ENCODE measurements at regions not wholly inside any gene's neighbourhood (a gene's known extent, or its start where the extent isn't known, plus 50 kb on each side); places are given as distances from the start of the nearest gene placed in this dataset.

- ATAC-seq: no peak
- Mint-ChIP-seq H3K4me3 (no peak overlapping the region), H3K27ac (no peak overlapping the region), H3K36me3 (no peaks in the 10 kb centered on the region), H3K27me3 (no peaks in the 10 kb centered on the region), H3K4me1 (no peaks in the 10 kb centered on the region), H3K9me3 (peaks cover 0 to 17% (median 4%) of the 10 kb centered on the region in 11 donors)
- H3K4me3 ChIP-seq (ENCODE audit: low read length): no peak overlapping the region
- ChIA-PET POLR2A (no interaction called here), CTCF (no interaction called here)
- no peak for DNase-seq
- H3K4me1 ChIP-seq (ENCODE audit: control insufficient read depth in 2 of 2, insufficient read depth in 2 of 2, low read length in 2 of 2): no peaks in the 10 kb centered on the region
- intact Hi-C loops (cut with micrococcal nuclease): no loop called here
- H3K27me3 ChIP-seq (ENCODE audit: control insufficient read depth in 2 of 2, insufficient read depth in 2 of 2, low read length in 2 of 2): no peaks in the 10 kb centered on the region
- no peaks in the 10 kb centered on the region for H3K9me3 ChIP-seq (ENCODE audit: control insufficient read depth in 2 of 3, low read length in 3 of 3)
- no peak overlapping the region for H3K27ac ChIP-seq (ENCODE audit: low read depth, low read length)
- H3K36me3 ChIP-seq (ENCODE audit: control insufficient read depth in 2 of 3, insufficient read depth in 3 of 3, low read length in 3 of 3): no peaks in the 10 kb centered on the region
Measured at GRCh38 chr9:106531491-106531890, 331.5 kb upstream of the ZNF462 start.

- no peaks in the 10 kb centered on the region for H3K4me1 Mint-ChIP-seq
- no peak for DNase-seq
- intact Hi-C loops (cut with micrococcal nuclease): no loop called here
Measured at GRCh38 chr9:106532306-106533015, 330.5 kb upstream of the ZNF462 start.

GRCh38 chr9:106534800-106535199, 328.2 kb upstream of the ZNF462 start:
- H3K4me3 Mint-ChIP-seq: no peak overlapping the region
- ATAC-seq (no peak), DNase-seq (no peak)
- H3K27ac Mint-ChIP-seq: no peak overlapping the region
- H3K27ac ChIP-seq (ENCODE audit: low read depth, low read length): no peak overlapping the region
- no peaks in the 10 kb centered on the region for H3K4me1 Mint-ChIP-seq
- ChIA-PET CTCF (no interaction called here), POLR2A (no interaction called here)
- no peaks in the 10 kb centered on the region for H3K27me3 ChIP-seq (ENCODE audit: control insufficient read depth in 2 of 2, insufficient read depth in 2 of 2, low read length in 2 of 2)
- peaks cover 0 to 14% (median 5%) of the 10 kb centered on the region in 11 donors for H3K9me3 Mint-ChIP-seq
- H3K36me3 ChIP-seq (ENCODE audit: control insufficient read depth in 2 of 3, insufficient read depth in 3 of 3, low read length in 3 of 3): no peaks in the 10 kb centered on the region
- H3K4me1 ChIP-seq (ENCODE audit: control insufficient read depth in 2 of 2, insufficient read depth in 2 of 2, low read length in 2 of 2): no peaks in the 10 kb centered on the region
- H3K27me3 Mint-ChIP-seq: no peaks in the 10 kb centered on the region
- H3K9me3 ChIP-seq (ENCODE audit: control insufficient read depth in 2 of 3, low read length in 3 of 3): no peaks in the 10 kb centered on the region
- no peaks in the 10 kb centered on the region for H3K36me3 Mint-ChIP-seq
- H3K4me3 ChIP-seq (ENCODE audit: low read length): no peak overlapping the region
- intact Hi-C loops (cut with micrococcal nuclease): no loop called here

More at GRCh38 chr9:106532306-106533015, 330.5 kb upstream of the ZNF462 start:
- peaks cover 0 to 18% (median 5%) of the 10 kb centered on the region in 11 donors for H3K9me3 Mint-ChIP-seq
- no peak overlapping the region for H3K27ac Mint-ChIP-seq
- Histone ChIP-seq H3K36me3 (ENCODE audit: control insufficient read depth in 2 of 3, insufficient read depth in 3 of 3, low read length in 3 of 3) (no peaks in the 10 kb centered on the region), H3K27me3 (ENCODE audit: control insufficient read depth in 2 of 2, insufficient read depth in 2 of 2, low read length in 2 of 2) (no peaks in the 10 kb centered on the region), H3K4me3 (ENCODE audit: low read length) (no peak overlapping the region), H3K9me3 (ENCODE audit: control insufficient read depth in 2 of 3, low read length in 3 of 3) (no peaks in the 10 kb centered on the region), H3K4me1 (ENCODE audit: control insufficient read depth in 2 of 2, insufficient read depth in 2 of 2, low read length in 2 of 2) (no peaks in the 10 kb centered on the region), H3K27ac (ENCODE audit: low read depth, low read length) (no peak overlapping the region)
- H3K36me3 Mint-ChIP-seq: no peaks in the 10 kb centered on the region
- ChIA-PET CTCF (no interaction called here), POLR2A (no interaction called here)
- ATAC-seq: no peak
- no peaks in the 10 kb centered on the region for H3K27me3 Mint-ChIP-seq
- no peak overlapping the region for H3K4me3 Mint-ChIP-seq

- H3K36me3 ChIP-seq (ENCODE audit: control insufficient read depth in 2 of 3, insufficient read depth in 3 of 3, low read length in 3 of 3): no peaks in the 10 kb centered on the region
- ChIA-PET POLR2A (no interaction called here), CTCF (no interaction called here)
- H3K9me3 Mint-ChIP-seq: peaks cover 0 to 14% (median 5%) of the 10 kb centered on the region in 11 donors
- no peaks in the 10 kb centered on the region for H3K4me1 Mint-ChIP-seq
- no peaks in the 10 kb centered on the region for H3K9me3 ChIP-seq (ENCODE audit: control insufficient read depth in 2 of 3, low read length in 3 of 3)
- H3K4me3 ChIP-seq (ENCODE audit: low read length): no peak overlapping the region
- no peaks in the 10 kb centered on the region for H3K27me3 Mint-ChIP-seq
- ATAC-seq (no peak), DNase-seq (no peak)
- H3K4me1 ChIP-seq (ENCODE audit: control insufficient read depth in 2 of 2, insufficient read depth in 2 of 2, low read length in 2 of 2): no peaks in the 10 kb centered on the region
- no peak overlapping the region for H3K4me3 Mint-ChIP-seq
- no peak overlapping the region for H3K27ac Mint-ChIP-seq
- H3K27ac ChIP-seq (ENCODE audit: low read depth, low read length): no peak overlapping the region
- intact Hi-C loops (cut with micrococcal nuclease): no loop called here
- no peaks in the 10 kb centered on the region for H3K27me3 ChIP-seq (ENCODE audit: control insufficient read depth in 2 of 2, insufficient read depth in 2 of 2, low read length in 2 of 2)
- H3K36me3 Mint-ChIP-seq: no peaks in the 10 kb centered on the region
Measured at GRCh38 chr9:106535439-106535838, 327.5 kb upstream of the ZNF462 start.

GRCh38 chr9:106557996-106558667, 304.8 kb upstream of the ZNF462 start:
- Mint-ChIP-seq H3K4me1 (no peaks in the 10 kb centered on the region), H3K27me3 (no peaks in the 10 kb centered on the region), H3K36me3 (no peaks in the 10 kb centered on the region), H3K9me3 (peaks cover 4 to 30% (median 10%) of the 10 kb centered on the region in 11 donors), H3K4me3 (no peak overlapping the region), H3K27ac (no peak overlapping the region)
- H3K4me3 ChIP-seq (ENCODE audit: low read length): no peak overlapping the region
- POLR2A ChIA-PET: no interaction called here
- no peaks in the 10 kb centered on the region for H3K9me3 ChIP-seq (ENCODE audit: control insufficient read depth in 2 of 3, low read length in 3 of 3)
- no peaks in the 10 kb centered on the region for H3K27me3 ChIP-seq (ENCODE audit: control insufficient read depth in 2 of 2, insufficient read depth in 2 of 2, low read length in 2 of 2)
- H3K36me3 ChIP-seq (ENCODE audit: control insufficient read depth in 2 of 3, insufficient read depth in 3 of 3, low read length in 3 of 3): no peaks in the 10 kb centered on the region
- H3K27ac ChIP-seq (ENCODE audit: low read depth, low read length): no peak overlapping the region
- H3K4me1 ChIP-seq (ENCODE audit: control insufficient read depth in 2 of 2, insufficient read depth in 2 of 2, low read length in 2 of 2): no peaks in the 10 kb centered on the region
- DNase-seq: no peak
- CTCF ChIA-PET: no interaction called here
- no peak for ATAC-seq
- intact Hi-C loops (cut with micrococcal nuclease): no loop called here

- Mint-ChIP-seq H3K27me3 (no peaks in the 10 kb centered on the region), H3K27ac (no peak overlapping the region), H3K4me1 (no peaks in the 10 kb centered on the region), H3K9me3 (peaks cover 0 to 19% (median 7%) of the 10 kb centered on the region in 11 donors), H3K4me3 (no peak overlapping the region), H3K36me3 (no peaks in the 10 kb centered on the region)
- intact Hi-C loops (cut with micrococcal nuclease): no loop called here
- no peak for DNase-seq
- no peaks in the 10 kb centered on the region for H3K4me1 ChIP-seq (ENCODE audit: control insufficient read depth in 2 of 2, insufficient read depth in 2 of 2, low read length in 2 of 2)
- no peaks in the 10 kb centered on the region for H3K9me3 ChIP-seq (ENCODE audit: control insufficient read depth in 2 of 3, low read length in 3 of 3)
- no peak overlapping the region for H3K27ac ChIP-seq (ENCODE audit: low read depth, low read length)
- POLR2A ChIA-PET: no interaction called here
- H3K4me3 ChIP-seq (ENCODE audit: low read length): no peak overlapping the region
- no peaks in the 10 kb centered on the region for H3K36me3 ChIP-seq (ENCODE audit: control insufficient read depth in 2 of 3, insufficient read depth in 3 of 3, low read length in 3 of 3)
- no peak for ATAC-seq
- CTCF ChIA-PET: no interaction called here
- H3K27me3 ChIP-seq (ENCODE audit: control insufficient read depth in 2 of 2, insufficient read depth in 2 of 2, low read length in 2 of 2): no peaks in the 10 kb centered on the region
Measured at GRCh38 chr9:106560540-106560939, 302.4 kb upstream of the ZNF462 start.

- ChIA-PET POLR2A (no interaction called here), CTCF (no interaction called here)
- DNase-seq (no peak), ATAC-seq (no peak)
- Histone ChIP-seq H3K36me3 (ENCODE audit: control insufficient read depth in 2 of 3, insufficient read depth in 3 of 3, low read length in 3 of 3) (no peaks in the 10 kb centered on the region), H3K27me3 (ENCODE audit: control insufficient read depth in 2 of 2, insufficient read depth in 2 of 2, low read length in 2 of 2) (no peaks in the 10 kb centered on the region), H3K4me3 (ENCODE audit: low read length) (no peak overlapping the region), H3K27ac (ENCODE audit: low read depth, low read length) (no peak overlapping the region), H3K4me1 (ENCODE audit: control insufficient read depth in 2 of 2, insufficient read depth in 2 of 2, low read length in 2 of 2) (no peaks in the 10 kb centered on the region), H3K9me3 (ENCODE audit: control insufficient read depth in 2 of 3, low read length in 3 of 3) (peaks cover 0 to 11% (median 0%) of the 10 kb centered on the region in 3 experiments)
- H3K9me3 Mint-ChIP-seq: peaks cover 6 to 57% (median 23%) of the 10 kb centered on the region in 11 donors
- intact Hi-C loops (cut with micrococcal nuclease): no loop called here
- H3K27me3 Mint-ChIP-seq: peaks cover 0 to 4% (median 0%) of the 10 kb centered on the region in 5 donors
- H3K4me3 Mint-ChIP-seq: no peak overlapping the region
- H3K36me3 Mint-ChIP-seq: peaks cover 0 to 5% (median 0%) of the 10 kb centered on the region in 5 donors
- H3K27ac Mint-ChIP-seq: no peak overlapping the region
- no peaks in the 10 kb centered on the region for H3K4me1 Mint-ChIP-seq
Measured at GRCh38 chr9:106575823-106576222, 287.1 kb upstream of the ZNF462 start.

Measured in naive thymus-derived CD4-positive, alpha-beta T cell (primary cell).